ENCODE measurements at regions not wholly inside any gene's neighbourhood (a gene's known extent, or its start where the extent isn't known, plus 50 kb on each side); places are given as distances from the start of the nearest gene placed in this dataset.

GRCh38 chr3:197613199-197613598 is 57.4 kb upstream of the BDH1 start:
- Histone ChIP-seq H3K79me2 (ENCODE audit: control insufficient read depth, insufficient read depth, low read length) (no peaks in the 10 kb centered on the region), H3K4me1 (replicated peaks in 1 of 2; ENCODE audit: control insufficient read depth in 2 of 2, insufficient read depth in 2 of 2, low read length in 2 of 2) (peaks cover 0 to 4% of the 10 kb centered on the region in 2 experiments; a peak in 2 of 5 replicates), H2AFZ (ENCODE audit: low read depth, low read length) (no peak overlapping the region), H3K9ac (ENCODE audit: insufficient read depth in 1 of 2, low read depth in 2 of 2, low read length in 2 of 2) (no peak overlapping the region), H3K4me2 (ENCODE audit: insufficient read depth, low read length) (no peak overlapping the region), H3K27me3 (ENCODE audit: control insufficient read depth in 2 of 2, insufficient read depth in 2 of 2, low read length in 2 of 2) (no peaks in the 10 kb centered on the region), H3K27ac (ENCODE audit: extremely low read depth, low read depth, low read length) (no peak overlapping the region), H3K4me3 (no peak overlapping the region), H4K20me1 (replicated peaks; ENCODE audit: control insufficient read depth, insufficient read depth, low read length) (no peaks in the 10 kb centered on the region), H3K36me3 (ENCODE audit: control insufficient read depth, insufficient read depth, low read length) (peaks cover 85% of the 10 kb centered on the region), H3K9me3 (replicated peaks; ENCODE audit: control insufficient read depth, insufficient read depth, low read depth, low read length) (peaks cover 3% of the 10 kb centered on the region; the same call in 1 of the 2 replicates), H3K9me1 (ENCODE audit: control insufficient read depth, insufficient read depth, low read length) (no peaks in the 10 kb centered on the region)
- ATAC-seq, result peak; percentile 78
- BruUV-seq (replicated peaks), result no TSS peak
- ChIA-PET CTCF (ENCODE audit: low intra/inter-chr PET ratio) (no interaction called here), POLR2A (interaction anchor here (0.6 to 1.4 kb wide), 3 partner anchors 12 to 982 kb away, joined by 3 to 5 read pairs (median 4); no protein-coding TSS in a partner anchor)
- 85% methylated on average over 6 of the region's 6 CpGs for WGBS (ENCODE audit: insufficient coverage, low coverage, missing lambda C conversion rate)
- intact Hi-C loops (cut with micrococcal nuclease) (no loop called here), in situ Hi-C loops (cut with MboI) (no loop called here)
- no peak for DNase-seq (ENCODE audit: extremely low read depth in 1 of 4, low spot score in 3 of 4)
- no peak for FAIRE-seq
- TF ChIP-seq MTA2 (IDR thresholded peaks at IDR 0.05; ENCODE audit: low read depth), result no peak
- no peak for TF ChIP-seq RBM14 (IDR thresholded peaks at IDR 0.05; ENCODE audit: borderline replicate concordance, insufficient read depth, low read depth, low read length)
- TF ChIP-seq MYBL2 (IDR thresholded peaks at IDR 0.05; ENCODE audit: low read depth), result no peak
- TF ChIP-seq MYBL2 (CRISPR knock-in tag; IDR thresholded peaks at IDR 0.05; ENCODE audit: borderline replicate concordance), result no peak
- TF ChIP-seq NEUROD1 (IDR thresholded peaks at IDR 0.05; ENCODE audit: borderline replicate concordance, low read depth, low read length, partially characterized antibody), result no peak
- TF ChIP-seq WHSC1 (IDR thresholded peaks at IDR 0.05; ENCODE audit: low read length), result no peak

- Histone ChIP-seq H2AFZ (ENCODE audit: low read depth, low read length) (no peak overlapping the region), H4K20me1 (replicated peaks; ENCODE audit: control insufficient read depth, insufficient read depth, low read length) (no peaks in the 10 kb centered on the region), H3K9me3 (replicated peaks; ENCODE audit: control insufficient read depth, insufficient read depth, low read depth, low read length) (peaks cover 3% of the 10 kb centered on the region; the same call in 1 of the 2 replicates), H3K27me3 (ENCODE audit: control insufficient read depth in 2 of 2, insufficient read depth in 2 of 2, low read length in 2 of 2) (no peaks in the 10 kb centered on the region), H3K36me3 (ENCODE audit: control insufficient read depth, insufficient read depth, low read length) (peaks cover 88% of the 10 kb centered on the region), H3K9ac (ENCODE audit: insufficient read depth in 1 of 2, low read depth in 2 of 2, low read length in 2 of 2) (no peak overlapping the region), H3K4me2 (ENCODE audit: insufficient read depth, low read length) (no peak overlapping the region), H3K4me3 (no peak overlapping the region), H3K79me2 (ENCODE audit: control insufficient read depth, insufficient read depth, low read length) (no peaks in the 10 kb centered on the region), H3K9me1 (ENCODE audit: control insufficient read depth, insufficient read depth, low read length) (no peaks in the 10 kb centered on the region), H3K27ac (ENCODE audit: extremely low read depth, low read depth, low read length) (no peak overlapping the region), H3K4me1 (replicated peaks in 1 of 2; ENCODE audit: control insufficient read depth in 2 of 2, insufficient read depth in 2 of 2, low read length in 2 of 2) (peaks cover 0 to 4% of the 10 kb centered on the region in 2 experiments; a peak in 2 of 5 replicates)
- no peak for DNase-seq (ENCODE audit: extremely low read depth in 1 of 4, low spot score in 3 of 4)
- ChIA-PET POLR2A (no interaction called here), CTCF (ENCODE audit: low intra/inter-chr PET ratio) (no interaction called here)
- in situ Hi-C loops (cut with MboI) (no loop called here), intact Hi-C loops (cut with micrococcal nuclease) (no loop called here)
- 95% methylated on average over 2 of the region's 2 CpGs for WGBS (ENCODE audit: insufficient coverage, low coverage, missing lambda C conversion rate)
- no peak for FAIRE-seq
- ATAC-seq, result no peak
- BruUV-seq (replicated peaks), result no TSS peak
- TF ChIP-seq, protein P1, sequence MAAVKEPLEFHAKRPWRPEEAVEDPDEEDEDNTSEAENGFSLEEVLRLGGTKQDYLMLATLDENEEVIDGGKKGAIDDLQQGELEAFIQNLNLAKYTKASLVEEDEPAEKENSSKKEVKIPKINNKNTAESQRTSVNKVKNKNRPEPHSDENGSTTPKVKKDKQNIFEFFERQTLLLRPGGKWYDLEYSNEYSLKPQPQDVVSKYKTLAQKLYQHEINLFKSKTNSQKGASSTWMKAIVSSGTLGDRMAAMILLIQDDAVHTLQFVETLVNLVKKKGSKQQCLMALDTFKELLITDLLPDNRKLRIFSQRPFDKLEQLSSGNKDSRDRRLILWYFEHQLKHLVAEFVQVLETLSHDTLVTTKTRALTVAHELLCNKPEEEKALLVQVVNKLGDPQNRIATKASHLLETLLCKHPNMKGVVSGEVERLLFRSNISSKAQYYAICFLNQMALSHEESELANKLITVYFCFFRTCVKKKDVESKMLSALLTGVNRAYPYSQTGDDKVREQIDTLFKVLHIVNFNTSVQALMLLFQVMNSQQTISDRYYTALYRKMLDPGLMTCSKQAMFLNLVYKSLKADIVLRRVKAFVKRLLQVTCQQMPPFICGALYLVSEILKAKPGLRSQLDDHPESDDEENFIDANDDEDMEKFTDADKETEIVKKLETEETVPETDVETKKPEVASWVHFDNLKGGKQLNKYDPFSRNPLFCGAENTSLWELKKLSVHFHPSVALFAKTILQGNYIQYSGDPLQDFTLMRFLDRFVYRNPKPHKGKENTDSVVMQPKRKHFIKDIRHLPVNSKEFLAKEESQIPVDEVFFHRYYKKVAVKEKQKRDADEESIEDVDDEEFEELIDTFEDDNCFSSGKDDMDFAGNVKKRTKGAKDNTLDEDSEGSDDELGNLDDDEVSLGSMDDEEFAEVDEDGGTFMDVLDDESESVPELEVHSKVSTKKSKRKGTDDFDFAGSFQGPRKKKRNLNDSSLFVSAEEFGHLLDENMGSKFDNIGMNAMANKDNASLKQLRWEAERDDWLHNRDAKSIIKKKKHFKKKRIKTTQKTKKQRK (IDR thresholded peaks at IDR 0.05; ENCODE audit: borderline replicate concordance, low read depth, low read length), result no peak
- TF ChIP-seq RBM25 (IDR thresholded peaks at IDR 0.05; ENCODE audit: low read depth, low read length, severe bottlenecking), result peak; percentile 3
- TF ChIP-seq, protein P2, sequence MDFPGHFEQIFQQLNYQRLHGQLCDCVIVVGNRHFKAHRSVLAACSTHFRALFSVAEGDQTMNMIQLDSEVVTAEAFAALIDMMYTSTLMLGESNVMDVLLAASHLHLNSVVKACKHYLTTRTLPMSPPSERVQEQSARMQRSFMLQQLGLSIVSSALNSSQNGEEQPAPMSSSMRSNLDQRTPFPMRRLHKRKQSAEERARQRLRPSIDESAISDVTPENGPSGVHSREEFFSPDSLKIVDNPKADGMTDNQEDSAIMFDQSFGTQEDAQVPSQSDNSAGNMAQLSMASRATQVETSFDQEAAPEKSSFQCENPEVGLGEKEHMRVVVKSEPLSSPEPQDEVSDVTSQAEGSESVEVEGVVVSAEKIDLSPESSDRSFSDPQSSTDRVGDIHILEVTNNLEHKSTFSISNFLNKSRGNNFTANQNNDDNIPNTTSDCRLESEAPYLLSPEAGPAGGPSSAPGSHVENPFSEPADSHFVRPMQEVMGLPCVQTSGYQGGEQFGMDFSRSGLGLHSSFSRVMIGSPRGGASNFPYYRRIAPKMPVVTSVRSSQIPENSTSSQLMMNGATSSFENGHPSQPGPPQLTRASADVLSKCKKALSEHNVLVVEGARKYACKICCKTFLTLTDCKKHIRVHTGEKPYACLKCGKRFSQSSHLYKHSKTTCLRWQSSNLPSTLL (IDR thresholded peaks at IDR 0.05), result no peak
- TF ChIP-seq ZNF146 (CRISPR knock-in tag; IDR thresholded peaks at IDR 0.05; ENCODE audit: unreplicated experiment), result peak; percentile 65
- TF ChIP-seq GTF2E2 (tag; IDR thresholded peaks at IDR 0.05), result no peak
- TF ChIP-seq RHOXF2B (CRISPR knock-in tag; conservative IDR thresholded peaks at IDR 0.05), result no peak
Observed at GRCh38 chr3:197611255-197611654, 55.5 kb upstream of the BDH1 start.

Data from K562 (cell line).